GM12873 (cell line): ENCODE measurements at regions not wholly inside any gene's neighbourhood (a gene's known extent, or its start where the extent isn't known, plus 50 kb on each side); places are given as distances from the start of the nearest gene placed in this dataset.
A peak's percentile ranks its signal among the peaks of the same experiment; 100 is the strongest.

Experiments used
- TF ChIP-seq, protein P1 (sequence below): IDR thresholded peaks from 2 replicates; pipeline ENCODE4 v1.5.1; 2012; ENCODE audit warnings: low read depth, mild to moderate bottlenecking, moderate library complexity, low read length, control low read depth; ENCODE audit not compliant: insufficient read depth; ENCODE audit errors: missing control alignments

DNA sequence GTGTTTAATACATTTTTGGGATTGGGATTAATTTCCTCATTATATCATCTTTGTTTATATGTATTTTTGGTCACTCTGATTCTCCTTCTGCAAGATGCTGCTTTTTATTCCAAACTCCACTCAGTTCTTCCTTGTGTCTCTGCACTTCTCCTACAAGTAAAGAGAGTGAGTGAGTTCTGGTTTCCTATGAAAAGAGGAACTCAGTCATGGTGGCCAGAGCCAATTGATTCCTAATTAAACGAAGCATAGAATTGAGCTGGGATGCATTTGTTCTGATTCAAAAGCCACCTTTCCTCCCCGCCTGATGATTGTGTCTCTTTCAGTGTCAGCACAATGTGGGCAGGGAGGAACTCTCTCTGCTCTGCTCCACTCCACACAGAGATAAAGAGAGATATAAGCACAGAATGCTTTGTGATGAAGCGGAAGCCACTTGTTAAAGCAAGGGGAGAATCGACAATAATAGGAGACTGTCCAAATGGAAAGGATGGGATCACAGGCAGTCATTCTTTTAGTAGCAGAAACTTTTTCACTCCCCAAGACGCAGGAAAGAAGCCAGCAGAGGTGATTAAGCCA is 121.3 kb upstream of the GOT2 start:
- TF ChIP-seq, protein P1, sequence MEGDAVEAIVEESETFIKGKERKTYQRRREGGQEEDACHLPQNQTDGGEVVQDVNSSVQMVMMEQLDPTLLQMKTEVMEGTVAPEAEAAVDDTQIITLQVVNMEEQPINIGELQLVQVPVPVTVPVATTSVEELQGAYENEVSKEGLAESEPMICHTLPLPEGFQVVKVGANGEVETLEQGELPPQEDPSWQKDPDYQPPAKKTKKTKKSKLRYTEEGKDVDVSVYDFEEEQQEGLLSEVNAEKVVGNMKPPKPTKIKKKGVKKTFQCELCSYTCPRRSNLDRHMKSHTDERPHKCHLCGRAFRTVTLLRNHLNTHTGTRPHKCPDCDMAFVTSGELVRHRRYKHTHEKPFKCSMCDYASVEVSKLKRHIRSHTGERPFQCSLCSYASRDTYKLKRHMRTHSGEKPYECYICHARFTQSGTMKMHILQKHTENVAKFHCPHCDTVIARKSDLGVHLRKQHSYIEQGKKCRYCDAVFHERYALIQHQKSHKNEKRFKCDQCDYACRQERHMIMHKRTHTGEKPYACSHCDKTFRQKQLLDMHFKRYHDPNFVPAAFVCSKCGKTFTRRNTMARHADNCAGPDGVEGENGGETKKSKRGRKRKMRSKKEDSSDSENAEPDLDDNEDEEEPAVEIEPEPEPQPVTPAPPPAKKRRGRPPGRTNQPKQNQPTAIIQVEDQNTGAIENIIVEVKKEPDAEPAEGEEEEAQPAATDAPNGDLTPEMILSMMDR, result no peak

DNA sequence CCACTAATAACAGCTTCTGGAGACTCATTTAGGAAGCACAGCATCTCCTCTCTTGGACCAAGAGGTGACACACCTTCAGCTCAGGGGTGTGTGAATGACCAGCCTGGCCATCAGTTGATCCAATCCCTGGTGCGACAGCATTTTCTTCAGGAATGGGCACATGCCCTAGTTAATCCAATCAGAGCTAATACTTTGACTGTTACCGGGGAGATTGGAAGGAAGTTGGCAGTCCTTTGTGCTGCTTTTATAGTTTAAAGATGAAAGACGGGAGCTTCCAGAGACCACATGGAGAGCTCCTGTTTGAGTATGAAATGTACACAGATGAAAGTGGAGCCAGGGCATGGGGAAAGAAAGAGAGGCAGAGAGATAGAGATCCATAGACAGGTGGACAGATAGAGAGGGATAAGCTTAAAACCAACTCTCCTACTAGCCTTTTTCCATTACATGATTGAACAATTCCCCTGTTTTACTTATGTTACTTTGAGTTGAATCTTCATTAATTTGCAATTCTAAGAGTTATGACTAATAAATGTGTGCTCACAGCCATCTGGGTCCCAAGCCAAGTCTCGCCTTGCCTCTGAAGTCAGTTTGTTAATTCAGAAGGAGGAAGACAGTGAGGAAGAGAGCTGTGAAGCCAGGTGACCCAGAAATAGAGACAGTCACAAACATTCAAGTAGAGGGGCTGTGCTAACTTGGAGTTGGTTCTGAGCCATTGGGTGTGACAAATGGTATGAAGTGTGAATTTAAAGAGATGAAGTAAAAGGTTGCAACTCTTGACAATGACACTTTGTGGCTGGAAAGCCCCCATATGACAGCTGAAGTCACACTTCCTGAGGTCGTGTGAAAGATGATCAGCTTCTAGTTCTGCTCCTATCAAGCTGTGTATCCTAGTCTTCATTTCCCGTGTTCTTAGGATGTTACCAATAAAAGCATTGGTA is 120.0 kb upstream of the GOT2 start:
- TF ChIP-seq, protein P1, result no peak

DNA sequence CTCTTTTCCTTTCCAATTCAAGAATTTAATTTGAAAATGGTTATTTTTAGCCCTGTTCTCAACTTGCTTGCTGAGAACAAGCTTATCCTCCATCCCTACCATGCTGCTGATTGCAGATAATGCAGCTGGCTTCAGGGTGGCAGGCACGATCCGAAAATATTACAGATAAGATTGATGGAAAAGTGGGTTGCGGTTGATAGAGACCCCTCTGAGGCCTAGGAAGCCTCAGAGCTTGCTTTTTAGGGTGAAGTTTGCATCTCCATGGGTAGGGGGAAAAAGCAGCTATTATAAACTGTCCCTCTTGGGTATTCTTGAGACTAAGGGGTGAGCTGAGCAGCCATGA is 116.5 kb upstream of the GOT2 start:
- TF ChIP-seq, protein P1, result no peak

DNA sequence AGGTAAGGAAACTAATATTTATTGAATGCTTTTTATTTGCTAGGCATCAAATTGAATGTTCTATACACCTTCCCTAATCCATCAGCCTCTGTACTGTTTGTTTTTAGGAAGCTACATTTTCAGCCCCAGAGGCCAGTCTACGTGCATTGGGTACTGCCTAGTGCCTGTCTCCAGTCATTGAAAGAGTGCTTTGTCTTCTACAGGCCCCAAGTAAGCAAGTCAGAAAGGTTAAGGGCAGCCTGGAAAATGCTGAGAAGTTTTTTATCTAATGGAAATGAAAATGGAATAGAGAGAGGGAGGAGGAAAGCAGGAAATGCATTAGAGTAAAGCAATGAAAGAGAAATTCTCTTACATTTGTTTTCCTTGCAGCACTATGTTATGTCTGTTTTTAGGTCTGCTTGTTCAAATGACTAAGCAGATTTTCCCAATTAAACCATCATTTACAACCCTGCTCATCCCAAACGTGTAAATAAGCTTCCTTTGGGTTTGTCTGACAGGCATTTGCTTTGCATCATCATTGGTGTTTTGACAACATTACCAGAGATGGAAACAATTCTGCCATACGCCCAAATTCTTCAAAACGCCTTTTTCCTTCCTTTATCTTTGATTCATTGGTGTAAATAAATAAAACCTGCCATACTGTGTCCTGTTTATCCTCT is 116.0 kb upstream of the GOT2 start:
- TF ChIP-seq, protein P1, result no peak

DNA sequence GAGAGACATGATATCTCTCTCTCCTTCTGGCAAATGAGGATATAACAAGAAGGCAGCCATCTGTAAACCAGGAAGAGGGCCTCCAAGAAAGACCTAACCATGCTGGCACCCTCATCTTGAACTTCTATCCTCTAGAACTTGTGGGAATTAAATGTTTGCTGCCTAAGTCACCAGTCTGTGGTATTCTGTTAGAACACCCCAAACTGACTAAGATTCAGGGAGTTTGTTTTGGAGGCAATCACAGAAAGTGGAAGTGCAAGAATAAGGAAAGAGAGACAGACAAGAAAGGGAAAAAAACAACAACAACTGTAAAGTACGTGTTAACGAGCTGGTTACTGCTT is 114.5 kb upstream of the GOT2 start:
- TF ChIP-seq, protein P1, result no peak

DNA sequence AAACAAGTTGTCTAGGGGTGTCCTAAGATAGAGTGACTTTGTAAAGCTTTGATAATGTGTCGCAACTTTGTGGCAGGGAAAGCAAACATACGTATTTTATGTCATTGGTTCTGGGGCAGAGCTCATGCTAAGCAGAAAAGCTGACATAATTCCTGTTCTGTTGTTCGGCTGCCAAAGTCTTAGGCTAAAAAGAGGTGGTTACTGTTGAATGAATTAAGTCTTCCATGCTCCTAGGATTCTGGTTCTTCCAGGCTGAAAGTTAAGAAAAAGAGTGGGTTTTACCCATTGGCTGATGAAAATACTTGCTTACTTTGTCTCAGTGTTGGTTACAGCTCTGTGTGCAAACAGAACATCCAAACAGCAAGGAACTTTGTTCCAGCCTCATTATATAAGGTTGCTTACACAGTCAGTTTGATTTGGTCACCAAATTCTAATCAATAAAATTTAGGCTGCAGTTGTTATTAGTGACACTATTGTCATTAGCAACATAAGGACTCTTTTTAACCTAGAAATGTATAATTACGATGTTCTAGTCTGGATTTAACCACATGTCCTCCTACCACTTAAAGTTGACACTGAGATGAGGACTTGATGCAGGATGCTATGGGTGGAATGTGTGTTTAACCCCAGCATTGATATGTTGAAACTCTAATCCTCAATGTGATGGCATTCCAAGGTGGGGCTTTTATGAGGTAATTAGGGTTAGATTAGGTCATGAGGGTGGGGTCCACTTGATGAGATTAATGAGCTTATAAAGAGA is 114.0 kb upstream of the GOT2 start:
- TF ChIP-seq, protein P1, result no peak

DNA sequence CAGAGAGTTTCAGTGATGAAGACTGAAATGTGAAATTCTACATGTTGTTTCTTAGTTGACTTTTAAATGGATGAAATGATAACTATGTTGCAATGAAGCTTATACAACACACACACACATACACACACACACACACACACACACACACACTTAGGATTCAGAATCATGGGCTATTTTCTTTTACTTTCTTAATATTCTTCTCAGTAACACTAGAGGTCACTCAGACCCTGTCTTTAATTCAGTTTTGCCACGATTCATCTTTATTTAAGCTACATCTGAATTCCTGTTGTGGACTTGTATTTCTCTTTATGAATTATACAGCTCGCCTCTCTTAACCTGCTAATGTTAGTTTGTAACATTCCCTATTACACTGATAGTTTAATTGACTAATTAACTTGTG is 109.6 kb upstream of the GOT2 start:
- TF ChIP-seq, protein P1, result peak; percentile 28
